Retinal pigment epithelial cell (primary cell): ENCODE measurements at regions not wholly inside any gene's neighbourhood (a gene's known extent, or its start where the extent isn't known, plus 50 kb on each side); places are given as distances from the start of the nearest gene placed in this dataset.
A peak's percentile ranks its signal among the peaks of the same experiment; 100 is the strongest.

Source experiments
- DNase-seq: peaks from one replicate; pipeline ENCODE4 v3.0.0-alpha.2; 2010; ENCODE audit warnings: low read depth
- H3K4me3 ChIP-seq: 2 replicates; pipeline ENCODE4 v1.5.1; 2011; ENCODE audit warnings: mild to moderate bottlenecking, low read length, control low read depth, moderate library complexity
- CTCF ChIP-seq: conservative IDR thresholded peaks from 2 replicates; pipeline ENCODE4 v1.5.1; 2011; ENCODE audit warnings: low read depth, low read length, control low read depth, inconsistent platforms

GRCh38 chr13:108036411-108036932 is 178.9 kb downstream of the LIG4 start:
- no peak for TF ChIP-seq CTCF
- DNase-seq: no peak
- H3K4me3 ChIP-seq: no peak overlapping the region

GRCh38 chr13:108034909-108035410 is 180.4 kb downstream of the LIG4 start:
- DNase-seq: no peak
- H3K4me3 ChIP-seq: no peak overlapping the region
- TF ChIP-seq CTCF: no peak

DNA sequence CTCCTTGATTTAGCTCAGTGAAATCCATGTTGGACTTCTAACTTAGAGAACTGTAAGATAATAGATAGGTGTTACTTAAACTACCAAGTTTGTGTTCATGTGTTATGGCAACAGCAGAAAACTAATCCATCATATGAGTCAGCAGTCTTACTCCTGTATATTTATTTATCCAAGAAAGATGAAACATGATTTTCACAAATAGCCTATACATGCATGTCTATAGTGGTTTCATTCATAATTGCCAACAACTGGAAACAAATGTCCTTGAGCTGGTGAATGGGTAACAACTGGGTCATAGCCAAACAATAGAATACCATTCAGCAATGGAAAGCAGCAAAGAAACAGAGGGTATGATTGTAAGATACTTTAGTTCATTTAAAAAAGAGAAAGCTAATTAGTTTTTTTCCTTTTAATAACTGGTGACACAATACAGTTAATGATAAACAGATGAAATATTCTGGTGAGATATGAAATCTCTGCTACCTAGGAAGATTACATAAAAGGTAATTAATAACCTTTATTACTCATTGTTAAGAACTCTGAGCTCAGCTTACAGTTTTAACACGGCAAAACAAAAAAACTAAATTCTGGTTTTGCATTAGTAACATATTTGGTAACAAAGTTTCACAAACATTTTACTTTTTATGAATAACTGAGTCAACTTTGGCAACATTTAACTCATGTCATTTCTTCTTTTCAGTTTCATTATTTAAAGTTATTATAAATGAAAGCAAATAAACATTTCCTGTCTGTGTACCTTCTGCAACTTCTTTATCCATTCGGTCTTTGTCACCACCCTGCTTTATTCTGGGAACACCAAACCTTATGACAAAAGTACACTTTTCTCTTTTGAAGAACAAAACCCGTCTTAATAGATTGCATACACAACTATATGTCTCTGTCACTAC is 181.3 kb downstream of the LIG4 start:
- DNase-seq: peak; percentile 34
- no peak overlapping the region for H3K4me3 ChIP-seq
- TF ChIP-seq CTCF: no peak

- no peak for DNase-seq
- no peak for TF ChIP-seq CTCF
- no peak overlapping the region for H3K4me3 ChIP-seq
These were observed 183.5 kb downstream of the LIG4 start for GRCh38 chr13:108031865-108032264.

- no peak for DNase-seq
- H3K4me3 ChIP-seq: no peak overlapping the region
- no peak for TF ChIP-seq CTCF
These were observed 184.6 kb downstream of the LIG4 start for GRCh38 chr13:108030769-108031168.

DNA sequence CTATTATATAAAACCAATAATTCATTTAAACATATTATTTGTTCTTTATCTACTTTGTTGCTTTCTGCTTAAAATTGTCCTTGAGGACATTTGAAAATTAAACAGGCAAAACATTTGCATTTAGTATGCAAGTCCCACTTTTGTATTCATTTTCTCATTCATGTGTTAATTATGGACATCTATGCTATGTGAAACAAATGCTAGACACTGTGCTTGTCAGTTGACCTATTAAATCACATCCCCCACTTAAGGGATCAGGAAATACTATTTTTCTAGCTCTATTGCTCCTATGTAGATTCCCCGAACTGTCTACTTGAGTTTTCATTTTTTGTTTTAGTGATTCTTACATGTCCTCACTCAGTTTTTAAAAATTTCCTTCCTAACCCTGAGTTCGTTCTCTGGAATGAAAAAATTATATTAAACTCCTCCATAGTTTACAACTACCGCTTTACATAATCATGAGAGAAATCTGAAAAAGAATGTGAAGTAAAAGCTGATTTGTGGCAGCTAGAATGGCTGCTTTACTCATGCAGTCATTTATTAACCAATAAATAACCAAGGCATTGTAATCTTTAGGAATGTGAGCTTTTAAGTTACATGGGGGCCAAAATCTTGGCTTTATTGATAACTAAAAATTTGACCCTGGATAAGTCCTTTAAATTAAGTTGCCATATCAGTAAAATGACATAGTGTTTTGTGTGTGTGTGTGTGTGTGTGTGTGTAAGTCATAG is 188.5 kb downstream of the LIG4 start:
- no peak overlapping the region for H3K4me3 ChIP-seq
- no peak for TF ChIP-seq CTCF
- no peak for DNase-seq
